ENCODE measurements at regions not wholly inside any gene's neighbourhood (a gene's known extent, or its start where the extent isn't known, plus 50 kb on each side); places are given as distances from the start of the nearest gene placed in this dataset.

DNA sequence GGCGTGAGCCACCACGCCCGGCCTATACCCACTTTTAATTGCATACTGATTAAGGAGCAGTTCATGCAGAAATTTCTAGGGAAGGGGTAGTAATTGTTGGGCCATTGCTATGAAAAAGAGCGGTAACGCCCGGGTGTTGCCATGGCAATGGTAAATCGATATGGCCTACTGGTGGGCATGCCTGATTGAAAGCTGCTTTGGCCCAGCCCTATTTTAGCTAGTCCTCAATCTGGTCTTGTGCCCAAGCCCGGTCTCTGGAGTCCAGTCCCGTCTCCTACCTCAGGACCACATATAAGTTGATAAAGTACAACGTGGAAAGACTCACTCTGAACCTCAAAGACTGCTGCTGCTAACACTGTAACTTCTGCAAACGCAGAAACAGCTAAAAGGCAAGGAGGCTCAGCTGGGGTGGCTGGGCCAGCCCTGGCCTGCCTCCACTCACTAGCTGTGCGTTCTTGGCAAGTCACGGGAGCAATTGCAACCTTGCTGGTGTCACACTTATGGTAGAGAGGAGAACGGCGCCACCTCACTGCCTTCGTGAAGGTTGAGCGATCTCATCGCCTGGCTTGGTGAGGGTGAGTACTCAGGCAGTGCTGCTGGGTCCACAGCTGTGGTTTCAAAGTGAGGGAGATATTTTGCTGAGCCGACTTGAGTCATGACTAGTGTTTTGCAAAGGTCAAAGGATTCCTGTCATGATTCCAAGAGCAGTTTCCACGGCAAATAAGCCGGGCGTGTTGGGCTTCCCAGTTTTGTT is 57.0 kb upstream of the GRPEL1 start:
- TF ChIP-seq, protein P1, sequence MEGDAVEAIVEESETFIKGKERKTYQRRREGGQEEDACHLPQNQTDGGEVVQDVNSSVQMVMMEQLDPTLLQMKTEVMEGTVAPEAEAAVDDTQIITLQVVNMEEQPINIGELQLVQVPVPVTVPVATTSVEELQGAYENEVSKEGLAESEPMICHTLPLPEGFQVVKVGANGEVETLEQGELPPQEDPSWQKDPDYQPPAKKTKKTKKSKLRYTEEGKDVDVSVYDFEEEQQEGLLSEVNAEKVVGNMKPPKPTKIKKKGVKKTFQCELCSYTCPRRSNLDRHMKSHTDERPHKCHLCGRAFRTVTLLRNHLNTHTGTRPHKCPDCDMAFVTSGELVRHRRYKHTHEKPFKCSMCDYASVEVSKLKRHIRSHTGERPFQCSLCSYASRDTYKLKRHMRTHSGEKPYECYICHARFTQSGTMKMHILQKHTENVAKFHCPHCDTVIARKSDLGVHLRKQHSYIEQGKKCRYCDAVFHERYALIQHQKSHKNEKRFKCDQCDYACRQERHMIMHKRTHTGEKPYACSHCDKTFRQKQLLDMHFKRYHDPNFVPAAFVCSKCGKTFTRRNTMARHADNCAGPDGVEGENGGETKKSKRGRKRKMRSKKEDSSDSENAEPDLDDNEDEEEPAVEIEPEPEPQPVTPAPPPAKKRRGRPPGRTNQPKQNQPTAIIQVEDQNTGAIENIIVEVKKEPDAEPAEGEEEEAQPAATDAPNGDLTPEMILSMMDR (conservative IDR thresholded peaks at IDR 0.05; ENCODE audit: low read depth, low read length): 0 out of 2 replicates have a peak, but pooled peaks have one; percentile 21
- TF ChIP-seq BHLHE40 (IDR thresholded peaks at IDR 0.05; ENCODE audit: low read depth, low read length): peak; percentile 91
- peak; percentile 20; the same call in 1 of the 2 replicates for TF ChIP-seq RAD21 (IDR thresholded peaks at IDR 0.05; ENCODE audit: low read length)

Measured in IMR-90 (cell line).